ENCODE measurements at regions not wholly inside any gene's neighbourhood (a gene's known extent, or its start where the extent isn't known, plus 50 kb on each side); places are given as distances from the start of the nearest gene placed in this dataset.

DNA sequence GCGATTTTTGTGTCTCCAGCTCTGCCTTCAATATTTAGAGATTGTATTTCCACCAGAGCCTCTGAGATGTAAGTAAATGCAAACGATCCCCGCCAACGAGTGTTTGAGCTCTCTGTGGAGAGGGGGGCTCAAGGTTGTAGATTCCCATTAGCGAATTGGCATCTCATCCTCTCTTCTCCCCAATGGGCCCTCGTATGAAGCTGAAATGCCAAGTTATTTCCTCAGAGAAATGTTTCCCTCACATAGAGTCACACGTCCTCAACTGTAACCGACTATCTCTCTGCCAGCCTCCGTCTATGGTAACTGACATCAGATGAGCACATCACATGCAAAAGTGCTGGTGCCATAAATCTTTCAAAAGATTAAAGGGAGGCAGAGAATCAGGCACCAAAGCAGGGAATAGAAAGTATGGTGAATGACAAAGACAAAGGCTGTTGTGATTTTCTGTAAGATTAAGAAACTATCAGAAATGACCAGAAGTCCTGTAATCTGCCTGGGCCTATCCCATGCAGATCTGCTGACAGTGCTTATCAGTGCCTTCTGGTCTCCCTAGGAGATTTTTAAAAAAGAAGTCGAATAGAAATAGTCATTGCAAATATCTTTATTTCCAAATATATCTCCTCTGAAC lies 157.1 kb downstream of the PDGFRA start (continued):
- TF ChIP-seq ZNF766 (CRISPR knock-in tag; conservative IDR thresholded peaks at IDR 0.05) (peak; percentile 89), PYGO2 (tag; IDR thresholded peaks at IDR 0.05) (peak; percentile 89), MAFK (IDR thresholded peaks at IDR 0.05; ENCODE audit: low read length) (0 out of 2 replicates have a peak, but pooled peaks have one; percentile 9), HNRNPK (IDR thresholded peaks at IDR 0.05; ENCODE audit: low read depth, low read length, poor library complexity, severe bottlenecking) (no peak), MIER1 (IDR thresholded peaks at IDR 0.05; ENCODE audit: low read depth) (no peak), CXXC5 (CRISPR knock-in tag; IDR thresholded peaks at IDR 0.05) (no peak; the same call in 1 of the 2 replicates), ZNF316 (IDR thresholded peaks at IDR 0.05) (peak; percentile 63; the same call in 1 of the 2 replicates), PHB (CRISPR knock-in tag; IDR thresholded peaks at IDR 0.05) (no peak), TOE1 (IDR thresholded peaks at IDR 0.05; ENCODE audit: borderline replicate concordance) (no peak), TOE1 (CRISPR knock-in tag; IDR thresholded peaks at IDR 0.05; ENCODE audit: borderline replicate concordance, low read depth) (no peak), CCNT2 (IDR thresholded peaks at IDR 0.05; ENCODE audit: borderline replicate concordance, extremely low read depth, insufficient read length, low read depth, low read length) (peak; percentile 62), PURB (CRISPR knock-in tag; IDR thresholded peaks at IDR 0.05; ENCODE audit: low read depth) (no peak), ZFP30 (CRISPR knock-in tag; IDR thresholded peaks at IDR 0.05; ENCODE audit: borderline replicate concordance) (no peak), ARID2 (IDR thresholded peaks at IDR 0.05) (no peak), CEBPB (tag; IDR thresholded peaks at IDR 0.05) (no peak), PHF21A (IDR thresholded peaks at IDR 0.05; ENCODE audit: borderline replicate concordance, low read depth) (no peak), VEZF1 (CRISPR knock-in tag; IDR thresholded peaks at IDR 0.05) (peak; percentile 56; the same call in 1 of the 2 replicates), XRCC3 (IDR thresholded peaks at IDR 0.05) (no peak), SNIP1 (IDR thresholded peaks at IDR 0.05; ENCODE audit: low read depth) (no peak), U2AF2 (optimal IDR thresholded peaks at IDR 0.05; ENCODE audit: low read depth, low read length) (no peak)
- TF ChIP-seq, protein P1, sequence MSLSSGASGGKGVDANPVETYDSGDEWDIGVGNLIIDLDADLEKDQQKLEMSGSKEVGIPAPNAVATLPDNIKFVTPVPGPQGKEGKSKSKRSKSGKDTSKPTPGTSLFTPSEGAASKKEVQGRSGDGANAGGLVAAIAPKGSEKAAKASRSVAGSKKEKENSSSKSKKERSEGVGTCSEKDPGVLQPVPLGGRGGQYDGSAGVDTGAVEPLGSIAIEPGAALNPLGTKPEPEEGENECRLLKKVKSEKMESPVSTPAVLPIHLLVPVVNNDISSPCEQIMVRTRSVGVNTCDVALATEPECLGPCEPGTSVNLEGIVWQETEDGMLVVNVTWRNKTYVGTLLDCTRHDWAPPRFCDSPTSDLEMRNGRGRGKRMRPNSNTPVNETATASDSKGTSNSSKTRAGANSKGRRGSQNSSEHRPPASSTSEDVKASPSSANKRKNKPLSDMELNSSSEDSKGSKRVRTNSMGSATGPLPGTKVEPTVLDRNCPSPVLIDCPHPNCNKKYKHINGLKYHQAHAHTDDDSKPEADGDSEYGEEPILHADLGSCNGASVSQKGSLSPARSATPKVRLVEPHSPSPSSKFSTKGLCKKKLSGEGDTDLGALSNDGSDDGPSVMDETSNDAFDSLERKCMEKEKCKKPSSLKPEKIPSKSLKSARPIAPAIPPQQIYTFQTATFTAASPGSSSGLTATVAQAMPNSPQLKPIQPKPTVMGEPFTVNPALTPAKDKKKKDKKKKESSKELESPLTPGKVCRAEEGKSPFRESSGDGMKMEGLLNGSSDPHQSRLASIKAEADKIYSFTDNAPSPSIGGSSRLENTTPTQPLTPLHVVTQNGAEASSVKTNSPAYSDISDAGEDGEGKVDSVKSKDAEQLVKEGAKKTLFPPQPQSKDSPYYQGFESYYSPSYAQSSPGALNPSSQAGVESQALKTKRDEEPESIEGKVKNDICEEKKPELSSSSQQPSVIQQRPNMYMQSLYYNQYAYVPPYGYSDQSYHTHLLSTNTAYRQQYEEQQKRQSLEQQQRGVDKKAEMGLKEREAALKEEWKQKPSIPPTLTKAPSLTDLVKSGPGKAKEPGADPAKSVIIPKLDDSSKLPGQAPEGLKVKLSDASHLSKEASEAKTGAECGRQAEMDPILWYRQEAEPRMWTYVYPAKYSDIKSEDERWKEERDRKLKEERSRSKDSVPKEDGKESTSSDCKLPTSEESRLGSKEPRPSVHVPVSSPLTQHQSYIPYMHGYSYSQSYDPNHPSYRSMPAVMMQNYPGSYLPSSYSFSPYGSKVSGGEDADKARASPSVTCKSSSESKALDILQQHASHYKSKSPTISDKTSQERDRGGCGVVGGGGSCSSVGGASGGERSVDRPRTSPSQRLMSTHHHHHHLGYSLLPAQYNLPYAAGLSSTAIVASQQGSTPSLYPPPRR (CRISPR knock-in tag; IDR thresholded peaks at IDR 0.05; ENCODE audit: borderline replicate concordance): no peak
- TF ChIP-seq, protein P2, sequence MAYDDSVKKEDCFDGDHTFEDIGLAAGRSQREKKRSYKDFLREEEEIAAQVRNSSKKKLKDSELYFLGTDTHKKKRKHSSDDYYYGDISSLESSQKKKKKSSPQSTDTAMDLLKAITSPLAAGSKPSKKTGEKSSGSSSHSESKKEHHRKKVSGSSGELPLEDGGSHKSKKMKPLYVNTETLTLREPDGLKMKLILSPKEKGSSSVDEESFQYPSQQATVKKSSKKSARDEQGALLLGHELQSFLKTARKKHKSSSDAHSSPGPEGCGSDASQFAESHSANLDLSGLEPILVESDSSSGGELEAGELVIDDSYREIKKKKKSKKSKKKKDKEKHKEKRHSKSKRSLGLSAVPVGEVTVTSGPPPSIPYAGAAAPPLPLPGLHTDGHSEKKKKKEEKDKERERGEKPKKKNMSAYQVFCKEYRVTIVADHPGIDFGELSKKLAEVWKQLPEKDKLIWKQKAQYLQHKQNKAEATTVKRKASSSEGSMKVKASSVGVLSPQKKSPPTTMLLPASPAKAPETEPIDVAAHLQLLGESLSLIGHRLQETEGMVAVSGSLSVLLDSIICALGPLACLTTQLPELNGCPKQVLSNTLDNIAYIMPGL (CRISPR knock-in tag; IDR thresholded peaks at IDR 0.05): no peak
